ENCODE measurements at regions not wholly inside any gene's neighbourhood (a gene's known extent, or its start where the extent isn't known, plus 50 kb on each side); places are given as distances from the start of the nearest gene placed in this dataset.

DNA sequence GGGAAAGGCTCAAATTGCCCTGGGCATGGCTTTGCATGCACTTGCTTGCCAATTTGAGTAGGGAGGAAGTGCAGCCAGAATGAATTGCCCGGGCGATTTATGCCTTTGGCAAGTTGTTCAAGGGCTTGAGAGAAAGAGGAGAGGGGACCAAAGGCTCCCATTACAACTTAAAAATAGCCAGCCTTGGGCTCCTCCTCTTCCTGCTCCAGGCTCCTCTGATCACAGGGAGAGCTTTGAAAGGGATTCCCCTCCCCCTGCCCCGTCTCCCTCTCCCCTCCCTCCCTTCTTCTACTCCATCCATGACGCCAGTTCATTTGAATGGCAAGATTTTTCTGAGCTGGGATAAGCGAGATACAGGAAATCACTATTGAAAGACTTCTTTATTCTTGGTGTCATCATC, 304.9 kb upstream of the JAG1 start:
- intact Hi-C loops (cut with DNase I): no loop called here
- DNase-seq (no peak), ATAC-seq (no peak)
- no peaks in the 10 kb centered on the region for H3K4me1 ChIP-seq
- no peaks in the 10 kb centered on the region for H3K36me3 ChIP-seq
- H3K4me3 ChIP-seq: no peak overlapping the region
- H3K9me3 ChIP-seq: no peaks in the 10 kb centered on the region
- TF ChIP-seq CTCF (IDR thresholded peaks at IDR 0.05): no peak
- H3K27ac ChIP-seq: no peak overlapping the region
- no peaks in the 10 kb centered on the region for H3K27me3 ChIP-seq (ENCODE audit: low read depth)

DNA sequence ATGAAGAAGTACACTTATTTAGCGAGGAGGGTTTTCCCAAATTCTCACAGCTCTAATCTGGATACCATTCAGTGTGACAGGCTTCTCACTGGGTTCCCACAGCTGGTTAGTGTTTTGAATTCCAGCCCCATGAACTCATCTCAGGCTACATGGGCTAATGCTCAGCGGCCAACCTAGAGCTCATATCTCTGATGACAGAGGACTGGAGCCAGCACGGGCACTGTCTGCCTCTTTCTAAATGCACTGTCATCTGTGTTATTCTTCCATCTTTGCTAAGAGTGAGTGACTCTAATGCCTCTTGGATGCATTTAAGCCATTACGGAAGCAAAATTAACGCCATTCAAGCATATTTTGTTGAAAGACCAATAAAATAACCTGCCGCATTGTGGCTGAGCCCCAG, 308.9 kb upstream of the JAG1 start:
- DNase-seq: no peak
- ATAC-seq: peak; percentile 56 to 58

GRCh38 chr20:10984294-10984693, 310.5 kb upstream of the JAG1 start:
- ATAC-seq: no peak
- intact Hi-C loops (cut with DNase I): no loop called here

More for the DNA sequence above, 308.9 kb upstream of the JAG1 start:
- Histone ChIP-seq H3K4me3 (no peak overlapping the region), H3K36me3 (no peaks in the 10 kb centered on the region), H3K27ac (peak overlapping the region; percentile 21), H3K9me3 (no peaks in the 10 kb centered on the region), H3K27me3 (ENCODE audit: low read depth) (no peaks in the 10 kb centered on the region), H3K4me1 (peaks cover 6% of the 10 kb centered on the region)
- no peak for TF ChIP-seq CTCF (IDR thresholded peaks at IDR 0.05)
- intact Hi-C loops (cut with DNase I): no loop called here

GRCh38 chr20:10984913-10985312, 311.1 kb upstream of the JAG1 start:
- ATAC-seq: peak; percentile 36 to 50
- Histone ChIP-seq H3K4me3 (no peak overlapping the region), H3K27me3 (ENCODE audit: low read depth) (no peaks in the 10 kb centered on the region), H3K9me3 (no peaks in the 10 kb centered on the region), H3K4me1 (peaks cover 6% of the 10 kb centered on the region), H3K36me3 (no peaks in the 10 kb centered on the region), H3K27ac (no peak overlapping the region)
- no peak for TF ChIP-seq CTCF (IDR thresholded peaks at IDR 0.05)
- no peak for DNase-seq
- intact Hi-C loops (cut with DNase I): no loop called here

More at GRCh38 chr20:10984294-10984693, 310.5 kb upstream of the JAG1 start:
- TF ChIP-seq CTCF (IDR thresholded peaks at IDR 0.05): no peak
- peaks cover 6% of the 10 kb centered on the region for H3K4me1 ChIP-seq
- H3K27me3 ChIP-seq (ENCODE audit: low read depth): no peaks in the 10 kb centered on the region
- H3K27ac ChIP-seq: no peak overlapping the region
- no peak overlapping the region for H3K4me3 ChIP-seq
- no peaks in the 10 kb centered on the region for H3K36me3 ChIP-seq
- DNase-seq: no peak
- H3K9me3 ChIP-seq: no peaks in the 10 kb centered on the region

DNA sequence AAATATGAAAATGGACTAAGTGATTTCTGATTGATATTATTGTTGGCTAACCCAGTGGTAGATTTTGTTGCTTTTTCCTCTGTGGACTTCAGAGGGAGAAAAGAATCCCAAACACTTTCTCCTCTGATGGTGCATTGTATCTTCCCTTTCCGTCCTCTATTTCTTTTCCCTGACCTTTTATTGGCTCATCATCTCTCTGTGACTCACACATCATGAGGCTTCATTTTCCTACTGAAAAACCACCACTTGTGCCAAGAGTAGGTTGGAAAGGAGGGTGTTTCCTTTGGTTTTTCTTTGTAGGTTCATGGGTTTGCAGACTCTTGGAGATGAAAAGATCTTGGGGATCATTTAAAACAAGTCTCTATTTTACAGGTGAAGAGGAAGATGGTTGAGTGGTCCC, 311.7 kb upstream of the JAG1 start:
- ATAC-seq (no peak), DNase-seq (no peak)
- no peak for TF ChIP-seq CTCF (IDR thresholded peaks at IDR 0.05)
- no peak overlapping the region for H3K4me3 ChIP-seq
- no peaks in the 10 kb centered on the region for H3K36me3 ChIP-seq
- intact Hi-C loops (cut with DNase I): no loop called here
- H3K4me1 ChIP-seq: peaks cover 6% of the 10 kb centered on the region
- H3K27ac ChIP-seq: no peak overlapping the region
- no peaks in the 10 kb centered on the region for H3K27me3 ChIP-seq (ENCODE audit: low read depth)
- H3K9me3 ChIP-seq: no peaks in the 10 kb centered on the region

DNA sequence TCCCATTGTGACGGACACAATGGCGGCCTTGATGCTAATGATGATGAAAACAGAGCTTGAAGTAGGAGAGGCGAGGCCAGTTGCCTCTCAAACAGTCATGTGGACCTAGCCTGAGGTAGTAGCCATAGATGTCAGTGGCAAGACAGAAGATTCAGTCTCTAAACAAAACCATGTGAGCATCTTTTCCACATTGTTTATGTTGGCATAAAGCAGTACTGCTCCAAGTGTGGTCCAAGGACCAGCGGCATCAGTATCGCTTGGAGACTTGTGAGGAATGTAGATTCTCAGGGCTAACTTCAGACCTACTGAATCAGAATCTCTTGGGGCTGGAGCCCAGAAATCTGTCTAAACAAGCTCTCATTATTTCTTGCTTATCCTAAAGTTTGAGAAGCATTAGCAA, 312.8 kb upstream of the JAG1 start:
- Histone ChIP-seq H3K36me3 (no peaks in the 10 kb centered on the region), H3K9me3 (no peaks in the 10 kb centered on the region), H3K27ac (no peak overlapping the region), H3K27me3 (ENCODE audit: low read depth) (no peaks in the 10 kb centered on the region), H3K4me1 (peaks cover 6% of the 10 kb centered on the region), H3K4me3 (no peak overlapping the region)
- DNase-seq: no peak
- TF ChIP-seq CTCF (IDR thresholded peaks at IDR 0.05): no peak
- ATAC-seq: no peak
- intact Hi-C loops (cut with DNase I): no loop called here
